Cerebellar nuclear complex (tissue), 1 donor: ENCODE measurements at regions not wholly inside any gene's neighbourhood (a gene's known extent, or its start where the extent isn't known, plus 50 kb on each side); places are given as distances from the start of the nearest gene placed in this dataset.

Experiments
- DNase-seq, 2 experiments: peaks; one replicate each; lab custom pipeline; 2025; lab: John Stamatoyannopoulos, UW

DNA sequence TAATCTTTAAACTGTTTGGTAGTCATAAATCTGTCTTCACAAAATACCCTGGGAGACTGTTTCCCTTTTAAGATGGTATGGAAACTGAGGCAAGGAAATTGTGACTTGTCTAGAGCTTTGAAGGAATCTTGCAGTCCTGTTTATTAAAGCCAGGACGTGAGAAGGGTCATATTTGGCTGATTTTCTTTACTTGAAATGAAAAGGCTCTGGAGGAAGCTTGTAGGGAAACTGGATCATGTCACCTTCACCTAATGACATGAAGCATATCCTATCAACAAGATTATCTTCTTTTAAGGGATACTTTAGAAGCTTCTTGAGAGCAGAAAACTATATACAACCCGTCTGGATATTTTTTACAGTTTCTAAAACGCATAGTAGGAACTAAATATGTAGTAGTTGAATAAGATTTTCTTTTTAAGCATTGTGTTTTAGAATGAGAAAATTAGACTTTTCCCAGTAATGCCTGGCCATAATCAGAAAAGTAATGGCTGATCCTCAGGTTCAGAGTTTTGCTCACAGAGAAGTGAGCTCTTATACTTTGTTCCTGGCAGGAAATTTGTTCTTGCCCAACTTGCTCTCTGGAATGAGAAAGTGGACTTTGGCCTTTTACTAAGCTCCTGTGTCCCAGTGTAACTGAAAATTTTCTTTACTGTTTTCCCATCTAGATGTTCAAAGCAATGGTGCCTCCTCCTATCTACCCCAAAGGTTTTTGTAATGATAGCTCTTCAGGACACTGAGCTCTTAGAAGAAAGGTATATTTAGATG, 136.8 kb upstream of the AFF2 start:
- DNase-seq, result no peak

DNA sequence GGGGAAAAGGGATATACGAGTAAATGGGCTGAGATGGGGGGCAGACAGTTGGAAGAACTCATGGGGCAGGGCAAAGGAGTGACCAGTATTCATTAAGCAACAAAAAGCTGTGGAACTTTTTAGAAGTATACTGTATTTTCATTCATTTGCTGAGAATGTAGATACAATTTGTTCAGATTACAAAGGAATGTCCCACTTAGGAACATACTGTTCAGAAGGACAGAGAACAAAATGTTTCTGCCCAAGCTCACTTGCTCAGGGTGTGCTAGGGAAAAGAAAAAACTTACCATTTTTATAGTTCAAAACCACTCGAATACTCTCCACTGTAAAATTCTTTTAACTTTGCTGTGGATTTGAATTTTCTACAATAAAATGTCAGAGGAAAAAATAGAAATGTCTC, 135.2 kb upstream of the AFF2 start:
- DNase-seq, result no peak

DNA sequence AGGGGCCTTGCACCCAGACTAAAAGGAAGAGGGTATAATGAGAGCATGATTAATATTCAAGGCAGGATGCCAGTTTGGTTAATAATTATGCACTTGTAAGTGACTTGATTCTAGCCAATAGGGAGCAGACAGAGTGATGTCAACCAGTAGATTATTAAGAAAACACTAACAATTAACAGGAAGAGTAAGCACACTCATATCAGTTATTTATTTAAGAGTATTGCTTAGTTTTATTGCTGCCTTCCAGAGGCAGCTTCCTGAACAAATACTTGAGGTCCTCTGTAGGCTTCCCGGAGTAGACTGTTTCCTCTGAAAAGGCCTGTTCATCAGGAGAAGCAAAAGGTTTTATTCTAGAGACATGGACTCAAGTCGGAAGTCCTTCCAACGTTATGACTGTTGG, 129.1 kb upstream of the AFF2 start:
- no peak for DNase-seq

DNA sequence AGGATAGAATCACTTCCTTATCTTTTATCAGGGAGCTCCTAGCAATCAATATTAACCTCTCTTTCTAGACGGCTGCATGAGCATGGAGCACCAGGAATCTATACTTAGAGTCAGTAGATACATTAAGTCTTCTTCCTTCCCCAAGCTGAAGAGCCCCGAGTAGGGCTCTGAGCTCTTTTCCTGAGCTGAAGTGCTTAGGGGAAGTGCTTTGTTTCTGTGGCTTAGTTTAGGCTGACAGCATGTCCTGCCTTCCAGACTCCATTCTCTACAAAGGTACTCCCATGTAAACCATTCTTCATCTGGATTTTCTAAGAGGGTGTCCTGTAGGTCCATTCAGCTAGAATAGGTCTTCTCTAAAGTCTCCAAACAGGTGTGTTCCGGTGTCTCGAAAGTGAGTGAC, 127.5 kb upstream of the AFF2 start:
- DNase-seq, result no peak

DNA sequence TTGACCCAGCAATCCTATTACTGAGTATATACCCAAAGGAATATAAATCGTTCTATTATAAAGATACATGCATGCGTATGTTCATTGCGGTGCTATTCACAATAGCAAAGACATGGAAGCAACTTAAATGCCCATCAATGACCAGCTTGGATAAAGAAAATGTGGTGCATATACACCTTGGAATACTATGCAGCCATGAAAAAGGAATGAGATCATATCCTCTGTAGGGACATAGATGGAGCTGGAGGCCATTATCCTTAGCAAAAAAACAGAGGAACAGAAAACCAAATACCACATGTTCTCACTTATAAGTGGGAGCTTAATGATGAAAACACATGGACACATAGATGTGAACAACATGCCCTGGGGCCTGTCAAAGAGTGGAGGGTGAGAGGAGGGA, 124.1 kb upstream of the AFF2 start:
- no peak for DNase-seq

DNA sequence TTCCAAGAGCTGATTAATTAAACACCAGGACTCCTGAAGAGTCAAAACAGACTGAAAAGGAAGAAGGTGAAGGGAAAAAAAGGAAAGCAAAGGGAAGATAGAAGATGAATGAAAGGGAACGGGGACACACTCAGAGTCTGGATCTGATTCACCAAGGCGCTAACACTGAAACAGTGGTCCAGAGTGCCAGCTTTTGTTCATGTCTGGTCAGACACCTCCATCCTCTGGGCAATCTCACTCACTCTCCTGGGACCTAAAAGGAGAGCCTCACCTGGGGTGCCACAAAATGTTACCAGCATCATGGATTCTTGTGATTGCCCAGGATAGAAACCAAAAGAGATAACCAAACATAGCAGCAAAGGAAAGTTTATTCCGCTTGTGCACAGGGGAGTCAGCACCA, 120.3 kb upstream of the AFF2 start:
- no peak for DNase-seq

DNA sequence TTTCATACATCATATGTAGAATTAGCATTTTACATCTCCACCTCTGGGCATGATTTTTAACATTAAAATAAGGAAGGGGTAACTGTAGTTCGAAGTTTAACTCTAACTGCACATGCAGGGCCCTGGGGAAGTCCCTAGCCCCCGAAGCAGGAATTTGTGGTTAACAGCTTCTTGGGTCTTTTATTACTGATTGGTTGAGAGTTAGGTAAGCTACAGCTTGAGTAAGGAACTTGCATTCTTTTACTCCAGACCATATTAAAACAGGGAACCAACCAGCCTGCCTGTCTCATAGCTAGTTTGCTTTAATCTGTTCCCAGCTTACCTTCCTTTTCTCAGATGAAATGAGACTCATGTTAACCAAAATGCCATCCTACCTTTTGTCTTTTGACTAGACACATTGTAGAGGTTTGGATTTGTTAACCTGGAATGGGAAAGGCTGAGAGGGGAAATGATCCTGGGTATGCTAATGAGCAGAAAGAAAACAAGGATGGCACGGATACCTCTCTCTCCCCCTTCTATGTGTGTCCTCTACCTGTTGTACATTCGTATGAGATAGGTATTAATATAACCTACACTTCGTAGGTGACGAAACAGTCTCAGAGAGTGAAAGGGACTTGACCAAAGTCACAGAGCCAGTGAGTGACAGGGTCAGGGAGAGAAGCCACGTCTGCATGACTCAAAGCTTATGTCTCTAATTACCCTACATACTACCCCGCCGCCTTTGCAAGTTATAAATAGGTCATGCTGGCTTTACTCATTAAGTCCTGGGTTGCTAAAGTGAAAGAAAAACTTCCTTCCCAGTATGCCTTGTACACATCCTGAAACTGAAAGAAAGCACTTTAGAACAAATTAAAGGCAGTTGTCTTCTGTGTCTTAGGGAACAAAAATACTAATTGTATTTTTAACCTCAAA, 119.5 kb upstream of the AFF2 start:
- no peak for DNase-seq

DNA sequence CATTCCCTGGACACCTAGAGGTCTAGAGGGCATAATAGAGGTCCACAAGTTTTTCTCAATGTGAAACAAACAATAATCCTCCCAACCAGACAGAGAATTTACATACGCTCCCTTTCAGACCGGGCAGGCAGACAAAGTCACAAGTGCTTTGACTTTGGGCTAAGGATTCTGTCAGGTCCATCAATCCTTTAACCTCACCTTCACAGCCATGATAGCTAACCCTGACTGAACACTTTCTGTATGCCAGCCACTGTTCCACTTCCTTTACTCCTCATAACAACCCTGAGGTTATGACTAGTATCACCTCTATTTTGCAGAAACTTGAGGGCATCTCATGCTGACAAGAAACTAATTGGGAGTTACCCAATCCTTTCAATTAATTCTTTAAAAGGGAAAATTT, 118.8 kb upstream of the AFF2 start:
- no peak for DNase-seq

DNA sequence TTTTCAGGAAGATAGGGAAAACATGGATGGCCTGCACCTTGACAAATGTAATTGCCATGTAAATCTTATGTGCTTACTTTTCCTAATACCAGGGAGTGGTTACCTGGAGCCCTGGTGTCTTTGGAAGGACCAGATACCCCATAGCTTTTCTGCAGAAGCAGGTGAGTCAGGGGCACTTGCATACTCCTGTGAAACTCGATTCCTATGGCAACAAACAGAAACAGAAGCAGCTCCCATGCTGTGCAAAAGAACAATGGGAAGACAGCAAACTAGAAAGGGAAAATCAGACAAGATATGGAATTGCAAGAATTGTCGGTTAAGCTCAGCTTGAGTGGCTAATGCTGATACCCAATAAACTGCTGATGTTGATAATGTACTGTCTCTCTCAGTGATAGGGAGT, 117.4 kb upstream of the AFF2 start:
- no peak for DNase-seq

DNA sequence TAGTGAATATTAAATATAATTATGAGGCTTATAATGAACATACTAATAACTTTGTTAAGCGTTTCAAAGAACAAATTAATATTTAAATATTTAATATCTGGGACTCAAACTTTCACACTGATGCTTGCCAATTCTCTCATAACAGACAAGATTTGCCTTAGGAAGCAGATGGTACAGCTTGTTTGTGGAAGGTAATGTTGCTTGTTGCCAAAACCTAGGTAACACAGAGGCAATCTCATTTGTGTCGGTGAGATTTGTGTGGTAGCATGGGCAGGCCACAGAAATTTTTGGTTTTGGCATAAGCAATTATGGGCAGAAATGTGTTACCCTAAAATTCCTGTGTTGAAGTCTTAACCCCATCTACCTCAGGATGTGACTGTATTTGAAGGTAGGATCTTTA, 114.9 kb upstream of the AFF2 start:
- DNase-seq, result peak in 1 of 2 experiments; percentile 2

DNA sequence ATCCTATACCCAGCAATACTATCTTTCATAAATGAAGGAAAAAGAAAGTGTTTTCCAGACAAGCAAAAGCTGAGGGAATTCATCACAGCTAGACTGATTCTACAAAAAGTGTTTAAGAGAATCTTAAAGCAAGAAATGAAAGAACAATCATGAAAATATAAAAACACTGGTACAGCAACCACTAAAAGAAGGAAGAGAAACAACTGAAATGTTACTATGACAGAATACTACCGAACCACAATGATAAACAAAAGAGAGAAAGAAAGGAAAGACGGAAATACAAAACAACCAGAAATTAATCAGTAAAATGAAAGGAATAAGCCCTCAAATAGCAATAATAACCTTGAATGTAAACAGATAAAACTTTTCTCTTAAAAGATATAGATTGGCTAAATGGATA, 110.8 kb upstream of the AFF2 start:
- DNase-seq, result no peak

DNA sequence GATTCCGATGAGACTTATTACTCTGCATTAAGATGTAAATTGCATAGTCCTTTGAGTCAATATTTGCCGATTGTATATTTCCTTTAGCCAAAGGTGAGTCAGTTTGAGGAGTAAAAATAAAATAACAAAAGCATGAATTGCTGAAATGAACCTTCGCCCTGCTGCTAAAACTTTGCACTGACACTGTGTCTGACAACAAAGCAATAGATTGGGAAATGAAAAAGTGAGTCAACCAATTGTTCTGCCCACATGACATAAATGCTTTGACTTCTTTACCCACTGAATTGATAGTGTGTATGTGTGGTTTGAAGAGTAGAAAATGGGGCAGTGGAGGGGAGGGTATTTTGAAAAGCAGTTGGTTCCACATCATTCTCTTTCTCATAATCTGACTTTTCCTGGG, 88.4 kb upstream of the AFF2 start:
- no peak for DNase-seq

DNA sequence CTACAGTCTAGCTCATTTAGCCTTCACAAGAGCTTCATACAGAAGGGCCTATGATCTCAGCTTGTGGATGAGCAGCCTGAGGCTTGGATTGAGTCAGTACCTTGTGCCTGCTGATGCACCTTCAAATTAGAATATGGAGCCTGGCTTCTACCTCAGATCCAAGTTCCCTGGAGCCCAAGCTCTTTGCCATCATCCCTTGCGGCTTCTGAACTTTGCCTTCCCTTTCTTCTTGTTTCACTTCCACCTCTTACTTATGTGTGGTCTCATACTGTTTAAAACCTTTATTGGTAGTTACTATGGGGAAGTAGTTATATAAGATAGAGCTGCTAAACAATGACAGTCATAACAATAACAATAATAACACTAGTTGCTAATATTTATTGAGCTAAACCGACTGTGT, 84.3 kb upstream of the AFF2 start:
- no peak for DNase-seq

DNA sequence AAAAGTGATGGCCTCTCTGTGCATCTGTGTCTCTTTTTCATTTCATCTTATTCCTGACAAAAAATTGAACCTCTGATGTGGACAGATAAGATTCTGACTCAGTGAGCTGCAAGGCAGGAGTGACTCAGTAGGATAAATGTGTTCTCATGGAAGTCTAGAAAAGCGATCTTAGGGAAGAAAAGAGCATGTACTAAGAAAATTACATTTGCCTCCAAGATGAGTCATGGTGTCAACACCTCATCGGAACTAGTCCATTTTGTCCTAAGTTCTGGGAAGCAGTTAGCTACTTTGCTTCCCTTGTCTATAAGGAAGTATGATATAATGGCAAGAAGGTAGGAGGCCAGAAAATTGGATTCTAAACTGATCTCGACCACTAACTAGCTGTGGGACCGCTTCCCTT, 83.5 kb upstream of the AFF2 start:
- DNase-seq, result no peak

DNA sequence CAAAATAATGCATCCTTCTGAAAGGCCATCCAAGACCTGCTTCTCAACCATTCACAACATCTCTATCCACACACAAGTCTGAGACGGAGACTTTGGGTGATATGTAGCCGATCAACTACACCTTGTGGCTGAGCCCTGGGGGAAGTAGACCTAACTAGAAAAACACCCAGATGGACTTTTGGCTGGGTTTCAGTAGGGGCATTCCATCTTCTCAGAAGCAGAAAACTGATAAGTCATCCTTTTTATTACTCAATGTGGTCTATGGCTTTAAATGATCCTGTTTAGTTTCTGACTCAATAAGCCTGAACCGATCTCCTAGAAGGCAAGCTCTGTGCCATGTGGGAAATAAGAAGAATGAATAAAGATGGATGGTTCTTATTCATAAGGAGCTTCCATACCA, 82.5 kb upstream of the AFF2 start:
- no peak for DNase-seq

DNA sequence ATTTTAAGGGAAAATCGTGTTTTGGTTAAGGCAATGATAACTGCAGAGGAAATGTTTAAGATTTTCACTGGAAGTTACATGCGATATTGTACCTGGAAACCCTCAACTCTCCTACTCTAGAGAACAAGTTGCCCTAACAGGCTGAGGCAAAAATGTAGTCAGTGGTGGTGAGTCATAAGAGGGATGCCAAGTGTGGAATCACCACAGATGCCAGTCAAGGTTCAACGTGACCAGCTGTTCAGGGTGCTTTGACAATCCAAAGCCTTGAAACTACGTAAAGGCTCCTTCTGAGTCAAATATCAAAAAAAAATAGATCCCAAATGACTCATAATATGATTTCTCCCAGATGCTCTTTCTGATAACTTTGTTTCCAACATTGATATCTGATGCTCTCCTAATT, 77.9 kb upstream of the AFF2 start:
- no peak for DNase-seq

DNA sequence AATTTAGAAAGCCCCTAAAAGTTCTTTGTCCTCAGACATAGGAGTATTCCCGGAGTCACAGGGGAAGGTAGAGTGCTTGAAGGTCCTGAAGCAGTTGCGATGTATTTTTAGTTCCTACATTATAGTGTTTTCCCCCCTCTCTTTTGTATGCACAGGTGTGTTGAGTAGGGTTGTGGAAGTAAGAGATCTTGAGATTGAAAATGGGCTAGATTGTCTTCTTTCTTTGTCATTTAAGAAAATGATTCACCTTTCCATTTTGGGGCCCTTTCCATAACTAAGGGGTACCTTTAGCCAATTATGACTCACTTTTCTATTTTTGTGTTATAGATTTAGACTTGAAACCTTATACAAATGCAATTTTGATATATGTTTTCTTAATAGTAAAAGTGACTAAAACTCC, 75.8 kb upstream of the AFF2 start:
- DNase-seq, result no peak

DNA sequence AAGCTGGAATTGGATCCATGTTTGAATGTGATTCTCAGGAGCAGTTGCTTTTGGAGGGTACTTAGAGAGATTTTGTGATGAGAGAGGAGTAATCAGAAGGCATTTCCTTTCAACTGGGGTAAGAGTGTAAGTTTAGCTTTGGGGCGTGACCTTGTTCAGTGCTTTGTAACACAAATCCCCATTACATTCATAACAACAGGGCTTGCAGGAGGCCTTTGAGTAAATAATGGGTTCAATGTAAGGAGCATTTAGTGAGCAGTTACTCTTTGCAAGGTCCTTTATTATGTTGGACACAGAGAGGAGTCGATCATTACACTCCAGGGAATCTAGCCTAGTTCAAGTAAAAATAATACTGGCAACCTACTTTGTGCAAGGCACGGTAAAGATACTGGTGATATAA, 74.0 kb upstream of the AFF2 start:
- no peak for DNase-seq

DNA sequence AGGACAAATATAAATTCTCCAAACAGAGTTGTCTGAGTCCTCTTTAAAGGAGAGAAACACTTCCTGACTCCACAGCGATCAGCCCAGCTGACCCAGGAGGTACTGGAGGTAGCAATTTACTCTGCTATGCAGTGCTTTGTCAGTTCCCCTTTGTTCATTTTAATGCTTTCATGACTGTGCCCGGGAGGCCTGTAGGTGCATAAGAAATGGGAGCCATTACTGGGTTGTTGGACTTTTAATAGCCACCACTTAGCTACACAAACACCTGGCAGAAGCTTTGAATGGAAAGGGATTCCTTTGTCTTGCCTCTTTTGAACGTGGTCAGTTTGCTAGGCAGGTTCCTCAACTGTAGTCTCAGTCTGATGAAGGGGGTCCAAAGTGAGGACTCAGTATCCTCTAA, 59.0 kb upstream of the AFF2 start:
- DNase-seq, result no peak

DNA sequence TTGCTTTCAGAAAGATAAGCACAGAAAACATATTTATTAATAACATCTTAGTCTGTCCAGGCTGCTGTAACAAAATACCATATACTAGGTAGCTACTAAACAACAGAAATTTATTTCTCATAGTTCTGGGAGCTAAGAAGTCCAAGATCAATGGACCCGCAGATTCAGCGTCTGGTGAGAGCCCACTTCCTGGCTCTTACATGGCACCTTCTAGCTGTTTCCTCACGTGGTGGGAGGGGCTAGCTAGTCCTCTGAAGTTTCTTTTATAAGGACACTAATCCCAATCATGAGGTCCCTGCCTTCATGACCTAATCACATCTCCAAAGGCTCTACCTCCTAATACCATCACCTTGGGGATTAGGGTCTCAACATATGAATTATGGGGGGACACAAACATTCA, 57.2 kb upstream of the AFF2 start:
- DNase-seq, result no peak

DNA sequence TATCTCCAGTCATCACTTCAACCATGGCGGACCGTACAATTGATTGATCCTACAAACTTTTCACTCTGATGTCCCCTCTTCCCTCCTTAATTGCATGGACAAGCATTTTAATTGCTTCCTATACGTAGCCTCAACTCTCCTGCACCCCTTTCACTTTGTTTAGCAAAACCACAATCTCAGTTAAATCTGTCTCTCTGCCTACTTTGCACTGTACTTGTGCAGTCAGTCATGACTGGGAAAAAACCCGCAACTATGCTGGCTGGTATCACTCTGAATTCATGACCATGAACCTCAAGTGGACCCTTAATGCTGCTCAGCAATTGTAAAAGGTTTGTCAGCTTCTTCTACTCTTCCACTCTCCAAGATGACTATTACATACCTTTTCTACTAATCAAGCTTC, 51.7 kb upstream of the AFF2 start:
- no peak for DNase-seq
